ENCODE measurements at regions not wholly inside any gene's neighbourhood (a gene's known extent, or its start where the extent isn't known, plus 50 kb on each side); places are given as distances from the start of the nearest gene placed in this dataset.
"Not testable (repeated sequence)": the region's sequence is repeated elsewhere in the genome, so short reads cannot be mapped to it uniquely, and the experiment has no call there.

- Histone ChIP-seq H3K9me3 (no peaks in the 10 kb centered on the region), H3K27me3 (no peaks in the 10 kb centered on the region), H3K4me1 (peaks cover 4% of the 10 kb centered on the region in 2 donors), H3K36me3 (no peaks in the 10 kb centered on the region), H3K4me3 (no peak overlapping the region), H3K27ac (no peak overlapping the region)
- DNase-seq, result no peak
- intact Hi-C loops (cut with DNase I; ENCODE audit: low total_unique reads) (no loop called here), in situ Hi-C loops (cut with MboI; ENCODE audit: low sequenced_read_pairs in 4 of 4) (no loop called here)
- ATAC-seq, result no peak
- no peak for TF ChIP-seq POLR2A (IDR thresholded peaks at IDR 0.05)
- TF ChIP-seq CTCF (IDR thresholded peaks at IDR 0.05 in 4 of 5, conservative IDR thresholded peaks at IDR 0.05 in 1 of 5), result no peak
Observed at GRCh38 chr1:222904451-222904850, 89.6 kb downstream of the DISP1 start.

- in situ Hi-C loops (cut with MboI; ENCODE audit: low sequenced_read_pairs in 4 of 4), result no loop called here
Observed at GRCh38 chr1:222905151-222905550, 90.3 kb downstream of the DISP1 start.

GRCh38 chr1:222906271-222906739 lies 91.5 kb downstream of the DISP1 start:
- in situ Hi-C loops (cut with MboI; ENCODE audit: low sequenced_read_pairs in 4 of 4); H3K27me3 ChIP-seq; intact Hi-C loops (cut with DNase I; ENCODE audit: low total_unique reads); H3K27ac ChIP-seq; H3K9me3 ChIP-seq; H3K36me3 ChIP-seq; ATAC-seq; DNase-seq; H3K4me3 ChIP-seq: not testable (repeated sequence)
- peaks cover 13 to 17% of the 10 kb centered on the region in 2 donors for H3K4me1 ChIP-seq

More at GRCh38 chr1:222905151-222905550, 90.3 kb downstream of the DISP1 start:
- H3K27ac ChIP-seq, result no peak overlapping the region
- peaks cover 11% of the 10 kb centered on the region in 2 donors for H3K4me1 ChIP-seq
- ATAC-seq (no peak), DNase-seq (no peak)
- H3K9me3 ChIP-seq, result no peaks in the 10 kb centered on the region
- TF ChIP-seq POLR2A (IDR thresholded peaks at IDR 0.05) (no peak), CTCF (IDR thresholded peaks at IDR 0.05 in 4 of 5, conservative IDR thresholded peaks at IDR 0.05 in 1 of 5) (no peak)
- H3K4me3 ChIP-seq, result no peak overlapping the region
- intact Hi-C loops (cut with DNase I; ENCODE audit: low total_unique reads), result no loop called here
- no peaks in the 10 kb centered on the region for H3K36me3 ChIP-seq
- no peaks in the 10 kb centered on the region for H3K27me3 ChIP-seq

- in situ Hi-C loops (cut with MboI; ENCODE audit: low sequenced_read_pairs in 4 of 4) (no loop called here), intact Hi-C loops (cut with DNase I; ENCODE audit: low total_unique reads) (no loop called here)
- peak; percentile 98 to 99 for ATAC-seq
- Histone ChIP-seq H3K27me3 (no peaks in the 10 kb centered on the region), H3K9me3 (no peaks in the 10 kb centered on the region), H3K4me3 (no peak overlapping the region), H3K36me3 (no peaks in the 10 kb centered on the region), H3K4me1 (peaks cover 17% of the 10 kb centered on the region in 2 donors), H3K27ac (peak overlapping the region; percentile 49 to 74 (median 51))
- TF ChIP-seq POLR2A (IDR thresholded peaks at IDR 0.05) (no peak), CTCF (IDR thresholded peaks at IDR 0.05 in 4 of 5, conservative IDR thresholded peaks at IDR 0.05 in 1 of 5) (no peak)
- DNase-seq, result peak; percentile 61 to 79
Observed at GRCh38 chr1:222909586-222909985, 94.7 kb downstream of the DISP1 start.

- intact Hi-C loops (cut with DNase I; ENCODE audit: low total_unique reads) (no loop called here), in situ Hi-C loops (cut with MboI; ENCODE audit: low sequenced_read_pairs in 4 of 4) (no loop called here)
- DNase-seq (no peak), ATAC-seq (peak; percentile 87 to 91)
- TF ChIP-seq POLR2A (IDR thresholded peaks at IDR 0.05) (no peak), CTCF (IDR thresholded peaks at IDR 0.05 in 4 of 5, conservative IDR thresholded peaks at IDR 0.05 in 1 of 5) (no peak)
- Histone ChIP-seq H3K36me3 (no peaks in the 10 kb centered on the region), H3K9me3 (no peaks in the 10 kb centered on the region), H3K4me1 (peaks cover 17 to 21% of the 10 kb centered on the region in 2 donors), H3K27me3 (no peaks in the 10 kb centered on the region), H3K27ac (peak overlapping the region in 3 of 4 donors; percentile 49 to 74 (median 50)), H3K4me3 (no peak overlapping the region)
Observed at GRCh38 chr1:222910699-222911098, 95.9 kb downstream of the DISP1 start.

All from gastrocnemius medialis (tissue), 4 donors.